ENCODE measurements at regions not wholly inside any gene's neighbourhood (a gene's known extent, or its start where the extent isn't known, plus 50 kb on each side); places are given as distances from the start of the nearest gene placed in this dataset.

GRCh38 chr1:106831511-106831910 lies 225.0 kb upstream of the PRMT6 start:
- TF ChIP-seq CTCF (IDR thresholded peaks at IDR 0.05) (no peak), EZH2phosphoT487 (IDR thresholded peaks at IDR 0.05) (no peak)
